ENCODE measurements at regions not wholly inside any gene's neighbourhood (a gene's known extent, or its start where the extent isn't known, plus 50 kb on each side); places are given as distances from the start of the nearest gene placed in this dataset.

DNA sequence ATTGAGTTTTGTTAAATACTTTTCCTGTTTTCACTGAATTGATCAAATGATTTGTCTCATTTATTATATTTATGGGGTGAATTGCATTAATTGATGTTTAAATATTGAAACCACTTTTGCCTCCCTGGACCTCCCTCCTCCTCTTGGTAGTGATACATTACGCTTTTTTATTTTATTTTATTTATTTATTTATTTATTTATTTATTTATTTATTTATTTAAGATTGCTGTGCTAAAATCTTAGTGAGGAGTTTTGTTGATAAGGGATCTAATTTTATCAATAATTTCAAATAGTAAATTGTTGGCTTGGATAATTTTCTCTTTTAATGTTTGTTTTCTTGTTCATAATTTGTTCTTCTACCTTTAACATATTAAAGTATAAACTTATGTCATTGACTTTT is 1281.0 kb upstream of the NXPH2 start:
- no peak for DNase-seq

DNA sequence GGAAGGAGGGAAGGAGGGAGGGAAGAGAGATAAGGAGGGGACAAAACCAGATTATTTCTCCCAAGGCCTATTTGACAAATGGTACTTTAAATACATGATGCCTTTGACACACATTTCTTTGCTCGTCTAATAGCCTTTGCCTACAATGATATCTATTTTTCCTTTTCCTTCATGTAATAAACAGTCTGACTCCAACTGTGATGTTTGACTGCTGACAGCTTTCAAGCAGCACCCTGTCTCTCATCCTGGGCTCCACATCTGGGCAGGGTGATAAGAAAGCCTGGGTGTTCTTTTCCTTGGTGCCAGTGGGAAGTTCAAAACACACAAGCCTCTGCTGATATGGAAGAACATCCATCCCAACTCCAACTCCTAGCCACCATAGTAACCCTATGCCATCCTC is 1277.7 kb upstream of the NXPH2 start:
- DNase-seq: no peak

DNA sequence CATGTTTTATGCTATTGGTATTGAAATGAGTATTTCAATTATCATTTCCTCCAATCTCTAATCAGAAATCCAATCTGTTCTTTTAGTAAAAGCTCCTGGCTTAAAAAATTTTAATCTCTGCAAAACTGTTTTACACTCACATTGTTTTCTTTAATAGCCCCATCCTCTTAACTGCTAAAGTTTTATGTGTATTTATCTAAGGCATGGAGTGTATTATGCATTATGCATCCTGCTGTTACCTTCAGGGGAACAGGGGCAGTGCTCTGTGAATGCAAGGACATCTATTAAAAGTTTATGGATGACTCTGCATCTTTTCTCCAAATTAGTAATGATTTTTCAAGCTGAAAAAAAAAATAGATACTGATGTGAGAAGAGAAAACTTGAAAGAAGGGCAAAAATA is 1261.6 kb upstream of the NXPH2 start:
- DNase-seq: no peak

DNA sequence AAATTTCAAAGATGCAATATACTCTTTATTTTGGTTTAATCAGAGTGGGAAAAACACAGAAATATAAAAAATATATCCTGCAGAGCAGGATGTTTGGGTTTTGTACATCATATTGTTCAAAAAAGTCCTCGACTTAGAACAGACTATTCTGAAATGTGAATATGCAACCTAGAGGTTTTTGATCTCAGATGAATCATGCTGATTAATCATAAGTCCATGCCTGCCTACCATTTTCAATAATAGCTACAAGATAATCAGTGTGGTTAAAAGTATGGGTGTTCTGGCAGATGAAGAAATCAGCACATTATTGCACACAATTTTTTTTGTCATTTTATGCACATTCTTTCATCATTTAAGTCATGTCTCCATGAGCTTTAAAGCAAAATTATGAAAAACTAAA is 1261.0 kb upstream of the NXPH2 start:
- DNase-seq: no peak

DNA sequence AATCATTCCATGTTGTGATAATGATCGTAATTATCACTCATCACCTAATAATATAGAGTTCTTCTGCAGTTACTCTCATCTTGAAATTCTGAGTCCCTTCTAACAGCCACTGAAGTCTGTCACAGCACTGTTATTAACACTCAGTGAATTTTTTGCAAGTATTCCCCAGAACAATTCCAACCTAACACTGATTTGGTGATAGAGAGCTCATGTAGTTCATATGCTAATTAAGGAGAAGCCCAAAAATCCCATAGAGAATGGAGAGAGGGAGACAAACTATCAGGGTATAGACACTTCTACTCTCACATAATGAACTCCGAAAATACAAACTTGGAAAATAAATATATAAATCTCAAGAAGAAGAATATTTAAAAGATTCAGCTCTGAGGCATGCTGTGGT is 1253.4 kb upstream of the NXPH2 start:
- no peak for DNase-seq

DNA sequence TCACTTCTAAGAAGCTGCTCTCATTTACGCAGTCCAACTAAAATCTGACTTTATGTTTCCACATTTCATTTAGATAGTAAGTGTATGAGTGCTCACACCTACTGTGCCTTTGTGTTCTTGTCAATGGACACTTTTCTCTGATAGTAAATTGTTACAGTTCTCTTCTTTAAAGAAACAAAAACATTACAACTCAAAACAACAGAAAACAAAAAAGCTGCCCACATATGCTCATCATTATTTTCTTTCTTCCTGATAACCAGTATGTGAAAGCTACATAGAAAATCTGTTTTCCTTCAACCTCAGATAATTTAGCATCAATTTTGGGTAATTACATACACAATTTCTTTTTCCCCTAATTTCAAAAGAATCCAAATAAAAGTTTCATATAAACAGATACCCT is 1247.8 kb upstream of the NXPH2 start:
- no peak for DNase-seq

DNA sequence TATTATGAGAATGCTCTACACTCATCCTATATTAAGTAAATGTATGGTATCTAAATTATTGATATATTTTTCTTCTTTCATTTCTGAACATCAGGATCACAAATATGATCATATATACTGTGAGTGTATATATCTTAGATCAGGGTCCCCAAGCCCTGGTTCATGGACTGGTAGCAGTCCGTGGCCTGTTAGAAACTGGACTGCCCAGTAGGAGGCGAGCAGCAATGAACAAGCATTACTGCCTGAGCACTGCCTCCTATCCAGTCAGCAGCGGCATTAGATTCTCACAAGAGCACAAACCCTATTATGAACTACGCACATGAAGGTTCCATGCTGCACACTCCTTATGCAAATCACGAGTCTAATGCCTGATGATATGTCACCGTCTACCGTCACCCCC is 1247.1 kb upstream of the NXPH2 start:
- no peak for DNase-seq

DNA sequence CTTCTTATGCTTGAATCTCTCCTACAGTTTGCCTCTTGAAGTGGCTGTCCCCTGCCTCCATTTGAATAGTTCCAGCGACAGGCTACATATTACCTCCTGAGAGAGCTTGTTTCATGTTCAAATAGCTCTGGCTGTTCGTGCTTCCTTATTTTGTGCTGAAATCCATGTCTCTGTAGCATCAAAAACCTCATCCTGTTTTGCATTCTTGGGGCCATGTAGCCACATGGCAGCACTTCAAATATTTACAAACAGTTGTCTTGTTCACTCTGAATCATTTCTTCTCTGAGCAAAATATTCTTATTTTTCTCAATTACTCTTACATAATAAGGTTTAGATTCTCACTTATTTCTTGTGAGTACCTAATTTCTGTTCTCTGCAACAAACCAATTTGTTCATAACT is 1243.1 kb upstream of the NXPH2 start:
- no peak for DNase-seq

DNA sequence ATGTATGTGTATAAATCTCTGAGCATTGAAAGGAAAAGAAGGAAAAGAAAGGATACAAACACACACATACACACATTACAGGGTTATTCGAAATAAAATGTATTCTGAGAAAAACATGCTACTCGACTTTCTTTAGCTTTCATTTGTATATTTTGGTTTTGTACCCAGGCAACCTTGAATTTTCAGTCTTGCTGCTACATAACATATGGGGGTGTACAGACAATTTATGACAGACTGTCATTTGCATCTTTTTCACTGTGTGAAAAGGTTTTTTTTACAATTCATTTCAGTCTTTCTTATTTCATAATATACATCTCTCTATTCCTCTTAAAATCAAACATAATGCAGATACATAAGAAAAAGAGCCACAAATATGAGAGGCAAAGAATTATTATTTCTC is 1238.4 kb upstream of the NXPH2 start:
- no peak for DNase-seq

DNA sequence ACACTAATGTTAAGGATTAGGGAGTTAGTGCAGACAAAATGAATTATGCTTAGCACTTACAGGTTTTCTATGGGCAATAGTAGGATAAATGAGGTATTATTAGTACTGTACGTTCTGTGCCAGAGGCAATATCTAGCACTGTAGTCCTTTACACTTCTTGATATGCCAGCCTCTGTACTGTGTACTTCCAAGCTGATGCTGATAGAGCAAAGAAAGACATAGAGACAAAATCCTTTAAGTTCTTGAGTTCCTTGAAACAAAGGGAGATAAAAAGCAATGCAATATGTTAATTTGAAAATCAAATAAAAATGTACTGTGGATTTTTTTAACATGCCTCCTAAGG is 1234.0 kb upstream of the NXPH2 start:
- no peak for DNase-seq

DNA sequence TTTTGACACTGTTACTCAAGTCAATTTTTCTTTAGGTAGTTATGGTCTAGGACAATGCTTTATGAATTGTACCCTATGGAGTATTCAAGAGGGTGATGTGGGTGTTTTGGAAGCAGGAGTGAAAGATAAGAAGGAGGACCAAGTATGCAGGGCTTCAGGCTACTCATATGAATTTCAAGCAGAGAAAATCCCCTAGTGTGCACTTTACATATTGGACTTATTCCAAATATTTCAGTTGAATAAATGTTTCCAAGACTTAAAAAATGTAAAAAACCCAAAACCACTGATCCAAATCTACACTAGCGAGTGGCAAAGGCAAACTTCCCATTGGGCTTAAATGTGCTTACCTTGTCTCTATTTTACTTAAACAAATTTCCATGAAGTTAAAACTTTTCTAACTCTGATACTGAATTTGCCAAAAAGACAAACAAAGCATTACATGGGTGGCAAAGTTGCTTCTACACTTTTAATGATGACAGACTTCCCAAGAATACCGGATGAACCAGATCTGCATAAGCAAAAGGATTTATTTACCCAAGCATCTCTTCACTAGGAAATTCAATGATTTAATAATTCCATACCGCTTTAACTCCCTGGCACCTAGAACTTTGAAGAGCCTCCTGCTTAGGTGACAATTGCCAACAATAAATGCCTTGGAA is 1233.5 kb upstream of the NXPH2 start:
- no peak for DNase-seq

DNA sequence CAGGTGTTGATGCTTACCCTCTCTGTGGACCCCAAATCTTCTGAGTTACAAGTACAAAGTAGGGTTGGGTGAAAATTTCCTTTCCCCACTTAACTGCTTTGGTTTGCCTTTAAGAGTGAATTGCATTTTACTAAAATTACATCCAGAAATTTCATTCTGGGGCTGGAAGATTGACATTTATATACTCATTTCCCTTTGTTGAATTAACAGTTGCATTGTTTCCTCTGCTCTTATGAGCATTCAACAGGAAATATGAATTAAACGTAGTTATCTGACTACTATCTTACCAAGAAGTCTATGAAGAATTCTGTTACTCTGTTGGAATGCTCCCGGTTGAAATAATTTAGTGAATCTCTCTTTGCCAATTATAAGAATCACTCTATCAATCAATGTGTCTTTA is 1231.1 kb upstream of the NXPH2 start:
- DNase-seq: no peak

DNA sequence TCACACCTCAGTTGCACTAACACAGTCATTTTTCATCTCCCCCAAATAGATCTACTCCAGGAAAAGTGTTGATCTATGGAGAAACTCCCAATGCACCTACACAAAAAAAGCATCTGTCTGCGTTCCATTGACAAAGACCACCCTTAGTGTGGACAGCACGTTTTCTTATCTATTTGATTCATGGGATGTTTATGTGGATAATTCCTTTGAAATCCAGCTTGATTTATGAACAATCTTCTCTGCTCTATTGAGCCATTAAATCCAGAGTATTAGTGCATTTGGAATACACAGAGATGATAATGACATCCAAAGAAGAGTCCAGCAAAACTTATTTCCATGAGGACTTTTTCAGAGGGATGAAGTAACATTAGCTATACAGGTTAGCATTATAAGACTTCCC is 1221.9 kb upstream of the NXPH2 start:
- no peak for DNase-seq

DNA sequence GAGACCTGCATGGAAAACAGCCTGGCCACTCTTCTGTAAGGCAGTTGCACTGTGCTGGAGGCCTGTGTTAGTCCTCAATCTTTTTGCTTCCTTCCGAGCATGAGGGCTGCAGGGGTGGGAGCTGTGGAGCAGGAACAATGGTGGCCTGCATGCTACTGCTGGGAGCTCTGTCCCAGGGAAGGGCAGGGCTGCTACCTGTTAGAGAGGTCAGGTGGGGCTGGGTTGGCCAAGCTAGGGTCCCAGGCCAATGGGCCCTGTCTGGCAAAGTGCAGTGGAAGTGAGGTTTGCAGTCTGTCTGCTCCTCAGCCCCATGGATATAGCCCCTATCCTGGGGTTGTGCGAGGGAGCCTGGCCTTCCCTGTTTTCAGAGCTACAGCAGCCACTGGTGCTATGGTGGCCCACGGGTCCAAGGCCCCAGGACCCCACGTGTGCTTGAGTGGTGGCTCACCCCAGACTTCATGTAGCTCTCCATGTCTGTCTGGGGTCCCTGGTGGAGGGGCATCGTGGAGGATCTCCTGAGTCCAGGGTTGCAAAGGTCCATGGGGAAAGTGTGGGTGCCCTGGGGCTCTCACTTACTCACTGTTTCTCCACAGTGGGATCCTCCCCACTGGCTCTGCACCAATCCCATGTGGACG is 1212.6 kb upstream of the NXPH2 start:
- DNase-seq: no peak

DNA sequence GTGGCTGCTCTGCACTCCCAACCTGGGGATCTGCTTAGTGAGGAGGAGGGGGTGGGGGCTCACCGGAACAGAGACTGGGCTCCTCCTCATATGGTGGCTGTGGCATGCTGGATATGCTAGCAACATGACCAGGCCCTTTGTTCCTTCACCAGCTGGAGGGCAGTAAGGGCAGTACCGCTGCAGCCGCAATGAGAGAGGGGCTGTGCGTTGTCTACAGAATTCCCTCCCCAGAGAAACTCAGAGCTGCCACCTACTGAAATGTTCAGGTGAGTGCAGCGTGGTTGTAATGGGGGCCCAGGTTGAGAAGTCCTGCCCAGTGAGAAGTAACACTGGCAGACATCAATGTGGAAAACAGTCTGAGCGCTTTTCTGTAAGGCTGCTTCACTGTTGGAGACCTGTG is 1211.9 kb upstream of the NXPH2 start:
- no peak for DNase-seq

DNA sequence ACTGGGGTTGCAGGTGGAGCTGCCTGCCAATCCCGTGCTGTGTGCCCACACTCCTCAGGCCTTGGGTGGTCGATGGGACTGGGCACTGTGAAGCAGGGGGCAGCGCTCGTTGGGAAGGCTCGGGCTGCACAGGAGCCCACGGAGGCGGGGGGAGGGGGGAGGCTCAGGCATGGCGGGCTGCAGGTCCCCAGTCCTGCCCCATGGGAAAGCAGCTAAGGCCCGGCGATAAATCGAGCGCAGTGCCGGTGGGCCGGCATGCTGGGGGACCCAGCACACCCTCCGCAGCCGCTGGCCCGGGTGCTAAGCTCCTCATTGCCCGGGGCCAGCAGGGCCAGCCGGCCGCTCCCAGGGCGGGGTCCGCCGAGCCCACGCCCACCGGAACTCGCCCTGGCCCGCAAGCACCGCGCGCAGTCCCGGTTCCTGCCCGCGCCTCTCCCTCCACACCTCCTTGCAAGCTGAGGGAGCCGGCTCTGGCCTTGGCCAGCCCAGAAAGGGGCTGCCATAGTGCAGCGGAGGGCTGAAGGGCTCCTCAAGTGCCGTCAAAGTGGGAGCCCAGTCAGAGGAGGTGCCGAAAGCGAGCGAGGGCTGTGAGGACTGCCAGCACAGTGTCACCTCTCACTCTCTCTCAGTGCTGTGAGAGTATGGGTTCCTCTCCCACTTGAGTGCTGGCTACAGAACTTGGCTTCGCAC is 1210.6 kb upstream of the NXPH2 start:
- DNase-seq: no peak

DNA sequence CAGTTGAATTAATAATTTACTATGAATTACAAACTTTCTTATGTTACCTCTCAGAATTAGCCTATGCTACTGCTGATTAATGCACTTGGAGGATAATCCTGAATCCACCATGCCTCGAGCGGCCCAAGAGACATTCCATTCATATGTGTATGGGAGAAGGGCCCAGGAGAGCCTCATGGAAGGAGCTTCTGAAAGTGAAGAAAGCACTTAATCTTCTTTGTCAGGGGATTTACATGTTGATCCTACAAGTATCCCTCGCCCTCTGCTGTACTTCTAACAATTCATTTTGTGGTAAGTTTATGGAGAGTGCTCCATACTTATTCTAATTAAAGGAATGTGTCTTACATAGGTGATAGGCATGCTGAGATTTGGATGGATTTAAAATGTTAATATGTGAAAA is 1189.1 kb upstream of the NXPH2 start:
- DNase-seq: no peak

DNA sequence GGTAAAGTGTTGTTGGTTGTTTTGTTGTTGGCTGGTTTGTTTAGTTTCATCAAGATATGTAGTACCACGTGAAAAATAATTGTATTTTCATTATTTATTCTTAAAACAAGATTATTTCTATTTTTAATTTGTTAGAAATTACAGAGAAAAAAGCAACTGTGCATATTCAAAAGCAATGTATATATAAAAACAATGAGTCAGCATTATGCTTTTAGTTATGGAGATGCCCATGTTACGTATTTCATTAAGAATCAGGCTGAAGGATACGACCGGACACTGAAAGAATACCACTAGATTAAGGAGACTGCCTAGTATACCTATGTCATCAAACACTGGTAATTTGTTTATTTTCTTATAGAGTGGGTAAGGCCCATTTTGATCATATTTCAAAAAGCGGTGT is 1188.4 kb upstream of the NXPH2 start:
- DNase-seq: no peak

DNA sequence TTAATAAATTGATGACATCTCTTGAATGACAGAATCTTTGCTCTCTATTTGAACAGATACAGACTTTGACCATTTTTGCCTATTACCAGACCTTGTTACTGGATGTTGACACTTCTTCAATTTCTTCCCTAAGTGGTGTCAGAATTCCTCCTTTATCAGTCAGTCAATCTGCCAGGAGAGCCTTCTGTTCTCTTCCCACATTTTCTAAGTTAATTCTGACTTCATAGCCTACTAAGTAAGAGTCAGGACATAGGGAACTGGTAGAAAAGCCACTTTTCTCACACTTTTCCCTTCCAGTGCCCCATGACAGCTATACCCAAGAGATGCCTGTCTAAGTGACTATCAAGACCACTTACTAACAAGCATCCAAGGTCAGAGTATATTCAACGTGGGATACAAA is 1187.5 kb upstream of the NXPH2 start:
- no peak for DNase-seq

DNA sequence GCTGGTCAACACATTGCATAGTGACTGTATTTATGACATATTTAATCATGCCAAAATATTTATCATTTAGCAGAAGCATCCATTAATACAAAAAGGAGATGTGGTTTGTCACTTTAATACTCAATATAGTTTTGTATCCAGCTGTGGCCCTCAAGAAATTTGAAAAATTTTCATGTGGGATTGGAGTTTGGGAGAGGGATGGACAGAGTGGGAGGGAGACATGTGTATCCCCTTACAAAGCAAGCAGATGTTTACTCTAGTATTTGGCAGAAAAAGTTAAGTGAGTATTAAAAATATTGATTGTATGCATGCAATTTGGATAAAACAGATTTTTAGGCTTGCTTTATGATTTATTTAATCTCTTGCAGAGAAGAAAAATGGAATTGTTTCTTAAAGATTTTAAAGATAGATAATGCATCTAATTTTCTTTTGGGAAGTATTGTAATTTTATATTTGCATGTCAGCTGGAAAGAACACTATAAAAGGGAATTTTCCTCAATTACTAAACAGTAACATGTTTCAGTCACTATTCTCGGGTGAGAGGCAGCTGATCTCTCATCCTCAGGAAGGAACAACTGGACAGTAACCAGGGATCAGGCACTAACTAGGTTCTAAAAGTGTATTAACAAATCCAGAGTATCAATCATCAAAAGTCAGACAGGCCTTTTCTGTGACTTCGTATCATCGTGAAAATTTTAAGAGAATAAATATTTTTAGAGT is 1184.7 kb upstream of the NXPH2 start:
- no peak for DNase-seq

DNA sequence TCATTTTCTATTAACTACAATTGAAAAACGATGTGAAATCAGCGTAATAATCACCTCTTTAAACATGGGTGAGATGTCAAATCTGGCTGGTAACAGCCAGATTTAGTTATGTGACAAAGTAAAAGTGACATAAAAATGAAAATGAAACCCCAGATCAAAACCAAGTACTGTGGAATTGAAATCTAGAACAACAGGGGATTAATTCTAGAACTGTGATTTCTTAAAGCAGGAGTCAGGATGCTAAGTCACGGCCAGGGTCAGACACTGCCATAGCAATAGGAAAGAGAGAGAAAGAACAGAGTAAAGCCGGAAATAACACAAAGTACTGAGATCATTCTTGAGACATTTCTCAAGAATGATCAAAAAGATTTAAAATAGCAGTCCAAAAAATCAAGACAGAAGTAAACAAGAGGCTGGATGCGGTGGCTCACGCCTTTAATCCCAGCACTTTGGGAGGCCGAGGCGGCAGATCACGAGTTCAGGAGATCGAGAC is 1183.7 kb upstream of the NXPH2 start:
- DNase-seq: no peak

DNA sequence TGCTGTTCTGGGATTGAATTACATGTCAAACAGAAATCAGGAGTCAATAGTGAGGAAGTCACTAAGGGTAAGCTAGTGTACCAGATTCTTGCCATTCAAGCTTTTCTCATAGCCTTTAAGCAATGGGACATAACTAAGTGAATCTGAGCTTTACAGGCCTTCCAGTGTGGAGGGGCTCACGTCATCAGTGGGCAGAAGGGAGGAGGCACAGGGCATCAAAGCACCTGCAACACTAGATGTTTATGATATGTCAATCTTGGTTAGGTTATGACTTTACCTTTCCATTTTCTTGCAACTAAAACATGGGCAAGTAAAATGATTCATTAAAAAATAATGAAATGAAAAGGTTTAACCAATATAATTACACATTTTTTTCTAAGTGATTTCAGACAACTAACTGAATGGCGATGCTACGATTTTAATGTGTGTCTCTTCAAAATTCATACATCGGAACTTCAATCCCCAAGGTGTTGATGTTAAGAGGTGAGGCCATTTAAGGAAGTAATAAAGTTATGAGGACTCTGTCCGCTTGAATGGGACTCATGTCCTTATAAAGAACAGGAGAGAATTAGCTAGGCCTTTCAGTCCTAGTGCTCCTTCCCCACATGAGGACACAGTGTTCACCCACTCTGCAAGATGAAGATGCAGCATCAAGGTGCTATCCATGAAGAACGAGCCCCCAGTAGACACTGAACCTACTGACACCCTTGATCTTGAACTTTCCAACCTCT is 1169.2 kb upstream of the NXPH2 start:
- DNase-seq: no peak

DNA sequence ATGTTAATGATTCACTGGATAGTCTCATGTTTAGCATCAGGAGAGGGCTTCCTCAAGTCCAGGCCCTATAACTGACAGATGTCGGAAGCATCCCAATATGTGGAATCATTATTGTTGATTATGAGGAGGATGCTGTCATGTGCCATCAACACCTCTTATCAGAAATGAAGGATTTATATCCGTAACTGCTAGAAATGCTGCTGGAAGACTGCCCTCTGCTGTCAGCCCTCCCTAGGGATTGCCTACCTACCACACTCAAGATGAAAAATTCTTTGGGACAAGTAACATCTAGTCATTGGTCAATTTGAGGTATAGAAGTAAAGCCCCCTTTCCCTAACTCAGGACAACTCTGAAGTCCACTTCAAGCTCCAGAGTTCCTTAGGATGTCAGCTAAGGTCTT is 1166.5 kb upstream of the NXPH2 start:
- DNase-seq: no peak

All from NCI-H2081 (cell line).